NCI-H1092 (cell line): ENCODE measurements at regions not wholly inside any gene's neighbourhood (a gene's known extent, or its start where the extent isn't known, plus 50 kb on each side); places are given as distances from the start of the nearest gene placed in this dataset.
"Not testable (repeated sequence)": the region's sequence is repeated elsewhere in the genome, so short reads cannot be mapped to it uniquely, and the experiment has no call there.

Source experiments
- DNase-seq: peaks from one replicate; lab custom pipeline; 2025; lab: John Stamatoyannopoulos, UW

DNA sequence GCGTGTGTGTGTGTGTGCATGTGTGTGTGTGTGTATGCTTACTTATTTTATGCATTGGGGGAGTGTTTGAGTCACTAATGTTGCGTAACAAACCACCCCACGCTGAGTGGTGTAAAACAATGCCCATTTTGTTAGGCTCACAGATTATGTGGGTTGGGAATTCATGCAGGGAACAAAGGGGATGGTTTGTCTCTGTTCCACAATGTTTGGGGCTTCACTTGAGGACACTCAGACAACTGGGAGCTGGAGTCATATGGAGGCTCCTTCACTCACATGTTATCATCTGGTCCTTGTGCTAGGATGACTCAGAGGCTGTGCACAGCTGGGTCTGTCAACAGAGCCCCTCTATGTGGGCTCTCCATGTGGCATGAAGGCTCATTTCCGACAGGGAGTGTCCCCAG lies 51.3 kb upstream of the LARGE1 start:
- no peak for DNase-seq

DNA sequence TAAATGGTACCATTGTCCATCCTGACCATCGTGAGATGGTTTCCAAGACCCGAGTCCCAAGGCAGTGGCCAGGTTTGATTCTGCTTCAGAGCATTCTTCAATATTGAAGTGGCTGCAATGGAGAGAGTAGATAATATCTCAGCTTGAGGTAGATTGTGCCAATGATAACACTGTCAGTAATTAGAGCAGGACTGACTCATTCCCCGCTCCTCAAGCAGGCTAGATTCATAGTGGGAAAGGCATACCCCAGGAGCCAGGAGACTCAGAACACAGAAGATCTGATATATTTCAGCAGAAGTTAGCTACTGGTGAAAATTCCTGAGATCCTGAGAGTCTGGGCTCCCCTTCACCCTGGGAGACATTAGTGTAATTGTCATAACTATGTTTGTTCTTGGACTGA lies 55.6 kb upstream of the LARGE1 start:
- no peak for DNase-seq

DNA sequence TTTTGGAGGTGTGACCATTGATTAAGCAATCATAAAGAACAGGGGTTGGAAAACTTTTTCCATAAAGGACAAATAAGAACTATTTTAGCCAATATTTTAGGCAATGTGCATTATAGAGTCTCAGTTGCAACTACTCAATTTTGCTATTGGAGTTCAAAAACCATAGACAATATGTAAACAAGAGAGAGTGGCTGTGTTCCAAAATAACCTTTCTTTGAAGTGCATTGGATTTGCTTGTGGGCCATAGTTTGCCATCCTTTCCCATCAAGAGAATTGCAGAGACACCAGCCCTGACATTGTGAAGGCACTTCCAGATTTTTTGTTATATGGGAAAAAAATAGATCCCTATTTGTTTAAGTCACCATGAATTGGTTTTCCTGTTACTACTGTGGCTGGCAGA lies 63.3 kb upstream of the LARGE1 start:
- DNase-seq = no peak

DNA sequence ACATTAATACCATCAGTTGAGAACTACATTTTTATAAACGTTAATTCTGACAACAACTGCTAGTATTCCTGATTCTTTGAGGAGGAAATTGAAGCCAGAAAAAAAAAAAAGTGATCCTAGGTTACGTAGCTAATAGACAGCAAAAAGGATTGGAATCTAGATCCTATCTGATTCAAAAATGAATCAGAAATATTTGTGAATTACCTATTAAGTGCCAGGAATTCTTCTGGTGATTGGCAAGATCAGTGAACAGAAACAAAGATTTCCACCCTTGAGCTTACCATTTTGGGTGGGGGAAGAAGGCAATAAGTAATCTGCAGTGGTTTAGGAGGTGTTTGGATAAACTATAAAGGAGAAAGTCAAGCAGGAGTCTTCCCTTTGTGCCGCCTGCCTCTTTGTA lies 63.9 kb upstream of the LARGE1 start:
- DNase-seq = no peak

GRCh38 chr22:33984656-33985285 lies 64.5 kb upstream of the LARGE1 start:
- peak; percentile 84 for DNase-seq

DNA sequence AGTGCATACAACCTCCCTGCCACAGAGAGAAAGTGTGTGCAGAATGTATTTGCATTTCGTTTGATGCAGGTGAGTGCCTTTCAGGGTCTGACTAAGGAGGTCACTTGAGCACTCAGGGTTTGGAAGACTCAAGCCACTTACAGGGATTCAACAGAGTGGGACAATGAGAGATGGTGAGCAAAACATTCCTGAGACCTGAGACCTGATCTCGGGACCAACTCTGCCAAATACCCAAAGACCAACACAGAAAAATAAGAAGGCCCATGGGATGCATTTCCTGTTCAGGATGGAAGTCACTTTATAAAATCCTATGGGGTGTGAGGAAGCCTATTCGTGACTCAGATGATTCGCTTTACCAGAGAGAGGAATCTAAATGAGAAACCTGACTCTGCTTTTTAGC lies 65.2 kb upstream of the LARGE1 start:
- DNase-seq = no peak

- no peak for DNase-seq
These were observed 66.0 kb upstream of the LARGE1 start for GRCh38 chr22:33986167-33986771.

DNA sequence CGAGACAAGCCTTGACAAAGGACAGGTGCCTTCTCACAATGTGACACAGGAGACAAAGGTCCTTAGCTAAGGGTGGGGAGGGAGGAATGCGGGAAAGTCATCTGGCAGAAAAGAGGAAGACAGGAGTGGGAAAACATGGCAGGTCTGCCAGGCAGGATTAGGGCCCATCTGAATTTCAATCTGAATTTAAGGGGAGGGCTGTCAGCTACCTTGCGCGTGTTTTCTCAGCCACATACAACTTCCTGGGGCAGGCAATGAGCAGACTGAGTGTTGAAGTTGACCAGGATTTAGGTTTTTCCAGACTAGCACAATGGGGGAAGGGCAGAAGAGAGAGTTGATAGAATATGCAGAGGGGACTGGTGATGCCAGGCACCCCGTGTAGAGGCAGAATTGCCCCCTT lies 66.7 kb upstream of the LARGE1 start:
- no peak for DNase-seq

DNA sequence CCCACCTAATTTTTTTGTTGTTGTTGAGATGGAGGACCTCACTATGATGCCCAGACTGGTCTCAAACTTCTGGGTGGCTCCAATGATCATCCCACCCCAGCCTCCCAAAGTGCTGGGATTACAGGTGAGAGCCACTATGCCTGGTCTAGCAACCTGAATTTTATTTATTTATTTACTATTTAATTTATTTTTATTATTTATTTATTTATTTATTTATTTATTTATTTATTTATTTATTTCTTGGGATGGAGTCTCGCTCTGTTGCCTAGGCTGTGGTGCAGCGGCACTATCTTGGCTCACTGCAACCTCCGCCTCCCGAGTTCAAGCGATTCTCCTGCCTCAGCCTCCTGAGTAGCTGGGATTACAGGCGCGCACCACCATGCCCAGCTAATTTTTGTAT lies 69.0 kb upstream of the LARGE1 start:
- not testable (repeated sequence) for DNase-seq

- DNase-seq = no peak
These were observed 71.3 kb upstream of the LARGE1 start for GRCh38 chr22:33991620-33992019.

DNA sequence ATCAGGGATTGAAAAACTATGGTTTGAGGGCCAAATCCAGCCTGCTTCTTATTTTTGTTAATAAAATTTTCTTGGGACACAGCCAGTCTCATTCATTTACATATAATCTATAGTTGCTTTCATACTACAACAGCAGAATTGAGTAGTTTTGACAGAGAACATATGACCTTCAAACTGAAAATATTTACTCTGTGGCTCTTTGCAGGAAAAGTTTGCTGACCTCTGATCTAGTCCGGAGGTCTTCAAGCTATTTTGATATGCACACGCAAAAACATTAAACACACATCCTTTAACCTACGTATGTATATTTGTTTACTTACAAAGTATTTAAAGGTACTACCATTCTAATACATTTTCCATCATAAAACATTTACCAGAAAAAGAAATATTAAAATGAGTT lies 76.5 kb upstream of the LARGE1 start:
- no peak for DNase-seq

DNA sequence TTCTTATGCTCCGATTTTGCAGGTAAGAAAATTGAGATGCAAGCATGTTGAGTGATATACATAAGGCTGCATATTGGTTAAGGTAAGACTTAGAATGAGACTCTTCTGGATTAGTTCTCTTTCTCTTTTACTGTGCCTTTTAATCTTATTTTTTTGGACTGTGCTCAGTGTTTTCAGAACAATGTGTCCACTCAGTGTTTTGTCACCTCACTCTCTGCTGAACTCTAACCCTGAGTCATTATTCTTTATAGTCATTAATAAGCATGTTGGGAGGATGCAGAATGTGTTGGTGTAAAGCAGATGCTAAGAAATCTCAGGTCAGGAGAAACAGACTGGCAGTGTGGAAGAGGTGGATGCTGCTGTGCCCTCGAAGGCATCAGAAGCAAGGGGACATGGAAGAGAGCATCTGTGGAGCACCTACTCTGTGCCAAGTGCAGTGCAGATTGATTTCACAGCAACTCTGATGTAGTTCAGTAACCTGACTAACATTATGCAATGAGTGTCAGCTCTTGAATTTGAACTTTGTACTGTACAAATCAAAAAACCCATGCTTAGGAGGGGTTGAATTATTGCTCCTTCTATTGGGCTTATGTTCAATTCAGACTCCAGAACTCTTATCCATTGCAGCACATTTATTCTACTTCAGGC lies 80.7 kb upstream of the LARGE1 start:
- no peak for DNase-seq

DNA sequence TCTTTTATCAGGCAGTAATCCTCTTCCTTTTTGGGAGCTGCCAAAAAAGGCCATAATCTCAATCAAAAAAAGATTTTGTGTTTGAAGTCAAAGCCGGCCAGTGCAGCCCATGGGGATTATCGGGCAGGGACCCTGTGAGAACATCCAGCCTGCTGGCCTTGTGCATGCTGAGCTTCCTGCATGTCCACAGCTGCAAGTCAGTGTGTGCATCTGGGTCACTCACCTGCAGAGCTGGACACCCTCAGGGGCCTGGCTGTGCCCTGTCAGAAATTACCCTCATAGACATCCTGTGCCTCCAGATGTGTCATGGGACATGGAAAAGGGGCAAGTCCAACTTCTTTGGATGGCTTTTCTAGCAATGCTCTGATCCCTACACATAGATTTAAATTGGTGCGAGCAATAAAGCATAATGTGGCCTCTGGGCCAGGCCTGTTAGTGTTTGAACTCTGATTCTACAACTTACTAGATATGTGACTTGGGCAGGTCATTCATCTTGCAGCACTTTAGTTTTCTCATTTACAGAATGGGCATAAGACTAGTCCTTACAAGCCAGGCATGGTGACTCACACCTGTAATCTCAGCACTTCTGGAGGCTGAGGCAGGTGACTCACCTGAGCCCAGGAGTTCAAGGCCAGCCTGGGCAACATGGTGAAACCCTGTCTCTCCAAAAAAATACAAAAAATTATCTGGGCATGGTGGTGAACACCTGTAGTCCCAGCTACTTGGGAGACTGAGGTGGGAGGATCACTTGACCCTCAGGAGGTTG lies 81.6 kb upstream of the LARGE1 start:
- DNase-seq = no peak

GRCh38 chr22:34004058-34004457 lies 83.8 kb upstream of the LARGE1 start:
- peak; percentile 31 for DNase-seq

DNA sequence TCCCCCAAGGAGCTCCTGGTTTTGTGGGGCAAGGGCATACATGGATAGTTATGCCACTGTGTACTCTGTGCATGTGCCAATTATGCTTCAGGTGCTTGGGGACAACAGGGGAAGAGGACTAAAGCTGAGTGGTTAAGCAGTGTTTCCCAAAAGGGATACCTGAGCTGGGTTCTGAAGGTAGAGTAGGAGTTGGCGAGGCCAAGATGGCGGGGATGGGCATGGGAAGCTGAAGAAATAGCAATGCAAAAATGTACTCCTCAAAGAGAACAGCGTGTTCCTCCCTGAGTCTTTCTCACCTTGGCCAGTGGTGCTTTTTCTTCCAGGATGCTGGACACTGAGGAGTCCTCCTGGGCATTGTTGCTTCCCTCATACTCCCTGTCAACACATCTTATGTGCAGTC lies 90.0 kb upstream of the LARGE1 start:
- DNase-seq = no peak

- no peak for DNase-seq
These were observed 95.4 kb upstream of the LARGE1 start for GRCh38 chr22:34015642-34016041.

DNA sequence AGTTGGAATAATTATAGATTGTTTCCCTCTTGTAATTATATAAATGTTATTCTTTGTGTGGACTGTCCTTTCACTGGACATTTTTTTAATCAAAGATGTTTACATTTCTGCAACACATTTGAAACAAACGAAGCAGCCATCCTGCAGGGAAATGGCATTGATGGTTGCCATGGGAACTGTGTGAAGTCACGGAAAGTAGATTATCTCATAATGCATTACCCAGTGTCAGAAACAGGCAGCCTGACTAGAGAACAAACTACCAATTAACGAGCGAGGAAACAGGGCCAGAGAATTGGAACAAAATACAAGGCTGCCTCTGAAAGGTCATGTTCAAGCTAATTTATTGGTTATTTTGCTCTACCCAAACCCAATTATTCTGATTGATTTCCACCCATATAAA lies 96.9 kb upstream of the LARGE1 start:
- no peak for DNase-seq

- DNase-seq = no peak
These were observed 99.0 kb upstream of the LARGE1 start for GRCh38 chr22:34019190-34019845.

- DNase-seq = no peak
These were observed 114.9 kb upstream of the LARGE1 start for GRCh38 chr22:34035209-34035608.

GRCh38 chr22:34036931-34037330 lies 116.7 kb upstream of the LARGE1 start:
- no peak for DNase-seq

GRCh38 chr22:34038801-34039555 lies 118.7 kb upstream of the LARGE1 start:
- no peak for DNase-seq

GRCh38 chr22:34045311-34045710 lies 125.0 kb upstream of the LARGE1 start:
- DNase-seq = no peak
